Stimulated activated CD8-positive, alpha-beta memory T cell treated with anti-CD3 and anti-CD28 coated beads, Interleukin-7, amount 100 ng/mL, for 1 hour (primary cell): ENCODE measurements at regions not wholly inside any gene's neighbourhood (a gene's known extent, or its start where the extent isn't known, plus 50 kb on each side); places are given as distances from the start of the nearest gene placed in this dataset.
"Not testable (repeated sequence)": the region's sequence is repeated elsewhere in the genome, so short reads cannot be mapped to it uniquely, and the experiment has no call there.

Experiments used
- DNase-seq, 2 donors: peaks; one replicate each; pipeline ENCODE4 v3.0.0-alpha.2; 2020; ENCODE audit warnings: low read depth in 2 of 2

- DNase-seq = no peak
These were observed 187.9 kb downstream of the TENT5A start for GRCh38 chr6:81564470-81565068.

GRCh38 chr6:81562169-81562568 is 190.3 kb downstream of the TENT5A start:
- DNase-seq = no peak

GRCh38 chr6:81561731-81562130 is 190.8 kb downstream of the TENT5A start:
- no peak for DNase-seq

GRCh38 chr6:81561071-81561564 is 191.4 kb downstream of the TENT5A start:
- no peak for DNase-seq

GRCh38 chr6:81557811-81558210 is 194.7 kb downstream of the TENT5A start:
- DNase-seq = no peak

- DNase-seq = no peak
These were observed 195.9 kb downstream of the TENT5A start for GRCh38 chr6:81556551-81556950.

- no peak for DNase-seq
These were observed 199.3 kb downstream of the TENT5A start for GRCh38 chr6:81553216-81553615.

- DNase-seq = no peak
These were observed 199.8 kb downstream of the TENT5A start for GRCh38 chr6:81552644-81553043.

GRCh38 chr6:81547149-81547548 is 205.3 kb downstream of the TENT5A start:
- no peak for DNase-seq

- no peak for DNase-seq
These were observed 217.5 kb downstream of the TENT5A start for GRCh38 chr6:81534934-81535465.

GRCh38 chr6:81531869-81532561 is 220.5 kb downstream of the TENT5A start:
- DNase-seq = no peak

GRCh38 chr6:81517455-81517854 is 235.0 kb downstream of the TENT5A start:
- DNase-seq = no peak

GRCh38 chr6:81515562-81516453 is 236.7 kb downstream of the TENT5A start:
- DNase-seq = no peak

- DNase-seq = not testable (repeated sequence)
These were observed 238.3 kb downstream of the TENT5A start for GRCh38 chr6:81514195-81514594.

GRCh38 chr6:81511423-81511822 is 241.1 kb downstream of the TENT5A start:
- DNase-seq = no peak

GRCh38 chr6:81495999-81496398 is 256.5 kb downstream of the TENT5A start:
- no peak for DNase-seq

- no peak for DNase-seq
These were observed 260.9 kb downstream of the TENT5A start for GRCh38 chr6:81491454-81492101.

- DNase-seq = no peak
These were observed 265.0 kb downstream of the TENT5A start for GRCh38 chr6:81487489-81487888.

GRCh38 chr6:81486234-81486633 is 266.2 kb downstream of the TENT5A start:
- no peak for DNase-seq

GRCh38 chr6:81485395-81485794 is 267.1 kb downstream of the TENT5A start:
- DNase-seq = no peak

GRCh38 chr6:81484251-81484650 is 268.2 kb downstream of the TENT5A start:
- DNase-seq = no peak

- DNase-seq = no peak
These were observed 272.3 kb downstream of the TENT5A start for GRCh38 chr6:81480139-81480538.
